Calu3 (cell line): ENCODE measurements at regions not wholly inside any gene's neighbourhood (a gene's known extent, or its start where the extent isn't known, plus 50 kb on each side); places are given as distances from the start of the nearest gene placed in this dataset.

Source experiments
- BruUV-seq: library from RNA; stranded (reverse); fragments of 400-500 nt; replicated peaks from 2 replicates; lab custom pipeline; 2021; lab: Mats Ljungman, UMichigan
- CTCF ChIA-PET: fragments of 300-600 bp; sonication (Branson Sonifier 250); formaldehyde crosslinking; loops from one replicate; lab custom pipeline; 2022; ENCODE audit warnings: antibody characterized with exemption; lab: Charles Lee
- DNase-seq: peaks from one replicate; pipeline ENCODE4 v3.0.0; 2022
- H3K27ac Mint-ChIP-seq: one replicate; pipeline ENCODE4 v1.8.0; 2022; ENCODE audit warnings: mixed read lengths; ENCODE audit not compliant: unreplicated experiment
- H3K27me3 Mint-ChIP-seq: one replicate; pipeline ENCODE4 v1.8.0; 2022; ENCODE audit warnings: mixed read lengths; ENCODE audit not compliant: unreplicated experiment
- H3K36me3 Mint-ChIP-seq: one replicate; pipeline ENCODE4 v1.8.0; 2022; ENCODE audit warnings: mild to moderate bottlenecking, moderate library complexity, mixed read lengths; ENCODE audit not compliant: insufficient read depth, unreplicated experiment
- H3K4me1 Mint-ChIP-seq: one replicate; pipeline ENCODE4 v1.8.0; 2022; ENCODE audit warnings: mild to moderate bottlenecking, low read depth, mixed read lengths; ENCODE audit not compliant: unreplicated experiment
- H3K4me3 Mint-ChIP-seq: one replicate; pipeline ENCODE4 v1.8.0; 2022; ENCODE audit warnings: mild to moderate bottlenecking, low read depth, moderate library complexity, mixed read lengths; ENCODE audit not compliant: unreplicated experiment
- H3K9me3 Mint-ChIP-seq: one replicate; pipeline ENCODE4 v1.8.0; 2022; ENCODE audit warnings: low read depth, mixed read lengths; ENCODE audit not compliant: unreplicated experiment
- CTCF ChIP-seq: fragments of 200-600 bp; IDR thresholded peaks from one replicate; pipeline ENCODE4 v1.8.0; 2022; ENCODE audit warnings: antibody characterized with exemption; ENCODE audit not compliant: unreplicated experiment
- intact Hi-C: fragments of 100-400 bp; cut with micrococcal nuclease; formaldehyde crosslinking; loops from one replicate; pipeline ENCODE4 v1.10.0; 2022; ENCODE audit not compliant: unreplicated experiment

- Mint-ChIP-seq H3K9me3 (peaks cover 2% of the 10 kb centered on the region), H3K36me3 (no peaks in the 10 kb centered on the region), H3K27ac (no peak overlapping the region), H3K4me1 (no peaks in the 10 kb centered on the region), H3K27me3 (no peaks in the 10 kb centered on the region), H3K4me3 (no peak overlapping the region)
- no TSS peak for BruUV-seq
- no peak for TF ChIP-seq CTCF
- CTCF ChIA-PET: no interaction called here
- DNase-seq: no peak
- intact Hi-C loops: no loop called here
Observed at GRCh38 chr12:81974762-81975161, 215.6 kb upstream of the PPFIA2 start.

GRCh38 chr12:81968421-81968820 is 209.3 kb upstream of the PPFIA2 start:
- Mint-ChIP-seq H3K27ac (no peak overlapping the region), H3K9me3 (no peaks in the 10 kb centered on the region), H3K4me3 (no peak overlapping the region), H3K36me3 (no peaks in the 10 kb centered on the region), H3K4me1 (no peaks in the 10 kb centered on the region), H3K27me3 (no peaks in the 10 kb centered on the region)
- CTCF ChIA-PET: no interaction called here
- no TSS peak for BruUV-seq
- TF ChIP-seq CTCF: no peak
- no peak for DNase-seq
- intact Hi-C loops: loop anchor here (10.0 kb wide), 1 partner anchor 324 kb away; no protein-coding TSS in a partner anchor

- no peaks in the 10 kb centered on the region for H3K27me3 Mint-ChIP-seq
- BruUV-seq: no TSS peak
- TF ChIP-seq CTCF: no peak
- no peaks in the 10 kb centered on the region for H3K36me3 Mint-ChIP-seq
- CTCF ChIA-PET: no interaction called here
- H3K4me3 Mint-ChIP-seq: no peak overlapping the region
- no peak overlapping the region for H3K27ac Mint-ChIP-seq
- no peaks in the 10 kb centered on the region for H3K4me1 Mint-ChIP-seq
- intact Hi-C loops: loop anchor here (5.0 to 10.0 kb wide), 2 partner anchors 91 to 319 kb away; no protein-coding TSS in a partner anchor
- H3K9me3 Mint-ChIP-seq: no peaks in the 10 kb centered on the region
- no peak for DNase-seq
Observed at GRCh38 chr12:81963636-81964035, 204.5 kb upstream of the PPFIA2 start.

- intact Hi-C loops: loop anchor here (5.0 to 10.0 kb wide), 2 partner anchors 91 to 318 kb away; no protein-coding TSS in a partner anchor
- Mint-ChIP-seq H3K4me3 (no peak overlapping the region), H3K4me1 (no peaks in the 10 kb centered on the region), H3K27ac (no peak overlapping the region), H3K36me3 (no peaks in the 10 kb centered on the region), H3K9me3 (no peaks in the 10 kb centered on the region), H3K27me3 (no peaks in the 10 kb centered on the region)
- no peak for TF ChIP-seq CTCF
- no TSS peak for BruUV-seq
- CTCF ChIA-PET: no interaction called here
- no peak for DNase-seq
Observed at GRCh38 chr12:81963026-81963425, 203.9 kb upstream of the PPFIA2 start.
